GM18858 (cell line): ENCODE measurements at regions not wholly inside any gene's neighbourhood (a gene's known extent, or its start where the extent isn't known, plus 50 kb on each side); places are given as distances from the start of the nearest gene placed in this dataset.
A peak's percentile ranks its signal among the peaks of the same experiment; 100 is the strongest.

Experiments
- ATAC-seq: cut with Tn5 transposase; IDR thresholded peaks from one replicate; pipeline ENCODE4 v1.9.1; 2021; ENCODE audit not compliant: unreplicated experiment

DNA sequence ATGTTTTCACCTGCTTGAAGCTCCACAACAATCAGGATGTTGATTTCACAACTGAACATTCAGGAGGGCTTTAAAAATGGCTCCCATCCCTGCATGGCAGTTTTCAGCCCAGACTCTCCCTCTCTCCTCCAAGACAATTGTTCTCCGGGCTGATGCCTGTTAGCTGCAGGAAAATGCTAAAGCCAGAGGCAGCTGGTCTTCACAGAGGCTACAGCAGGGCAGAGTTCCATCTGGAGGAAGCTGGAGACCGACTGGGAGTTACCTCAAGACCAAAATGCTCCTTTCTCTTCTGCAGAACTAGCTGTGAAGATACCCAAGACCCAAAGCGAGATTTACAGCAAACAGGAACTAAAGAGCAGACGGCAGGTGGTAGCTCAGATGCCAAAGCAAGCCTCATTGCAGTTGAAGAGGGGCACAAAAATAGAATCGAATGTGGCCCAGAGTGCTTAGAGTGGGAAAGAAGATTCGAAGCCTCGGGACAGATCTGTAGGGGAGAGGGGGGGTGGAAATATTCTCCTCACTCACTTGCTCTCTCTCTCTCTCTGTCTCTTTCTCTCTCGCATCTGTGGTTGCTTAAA lies 423.6 kb downstream of the ZNF521 start:
- ATAC-seq: no peak

DNA sequence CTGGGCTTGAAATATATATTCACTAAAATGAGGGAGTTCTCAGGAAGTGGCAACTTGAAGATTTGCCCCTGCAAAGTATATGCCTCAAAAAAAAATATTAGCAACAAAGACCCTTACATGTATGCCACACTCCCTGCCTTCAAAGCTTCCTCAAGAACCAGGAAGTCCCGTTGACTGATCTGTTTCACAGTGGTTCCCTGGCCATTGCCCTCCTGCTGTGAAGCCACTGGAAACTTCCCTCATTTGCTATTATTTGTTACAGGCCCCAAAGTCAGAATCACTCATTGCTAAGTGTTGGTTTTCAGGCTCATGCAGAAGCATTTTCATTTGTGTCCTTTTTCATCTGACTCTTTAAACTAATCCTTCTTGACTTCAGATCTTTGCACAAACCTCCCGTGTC lies 421.5 kb downstream of the ZNF521 start:
- ATAC-seq: no peak

DNA sequence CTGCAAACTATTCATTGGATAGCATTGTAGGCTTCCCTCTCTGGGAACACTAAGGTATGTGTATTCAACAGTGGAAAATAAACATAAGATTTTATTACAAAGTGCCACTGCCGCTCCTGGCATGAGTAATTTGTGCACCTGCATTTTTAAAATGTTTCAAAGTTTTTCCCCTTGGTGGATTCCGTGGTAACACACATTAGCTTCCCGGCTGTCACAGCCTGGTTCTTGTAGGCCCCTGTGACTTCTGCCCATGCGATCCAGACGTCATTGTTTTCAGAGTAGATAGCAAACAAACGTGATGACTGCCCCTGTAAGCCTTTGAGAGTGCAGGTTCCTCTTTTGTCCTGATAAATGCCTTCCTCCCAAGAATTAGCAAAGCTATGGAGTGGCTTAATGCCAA lies 421.0 kb downstream of the ZNF521 start:
- no peak for ATAC-seq

DNA sequence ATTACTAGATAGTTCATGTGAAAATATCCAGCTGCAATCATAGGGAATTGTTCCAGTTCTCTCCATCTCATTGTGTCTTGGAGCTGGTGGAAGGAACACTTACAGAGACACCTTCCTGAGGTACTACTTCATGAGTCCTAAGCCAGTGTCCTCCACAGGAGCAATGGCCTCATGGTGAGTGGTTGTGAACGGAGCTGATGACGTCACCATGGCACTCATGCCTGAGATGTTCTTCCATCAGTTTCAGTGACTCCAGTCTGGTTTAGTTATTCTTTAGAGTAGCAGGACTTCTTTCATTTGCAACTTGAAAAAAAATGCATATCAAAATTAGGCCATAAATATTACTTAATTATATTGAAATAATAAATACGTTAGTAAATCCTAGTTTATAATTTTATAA lies 418.6 kb downstream of the ZNF521 start:
- ATAC-seq: no peak

DNA sequence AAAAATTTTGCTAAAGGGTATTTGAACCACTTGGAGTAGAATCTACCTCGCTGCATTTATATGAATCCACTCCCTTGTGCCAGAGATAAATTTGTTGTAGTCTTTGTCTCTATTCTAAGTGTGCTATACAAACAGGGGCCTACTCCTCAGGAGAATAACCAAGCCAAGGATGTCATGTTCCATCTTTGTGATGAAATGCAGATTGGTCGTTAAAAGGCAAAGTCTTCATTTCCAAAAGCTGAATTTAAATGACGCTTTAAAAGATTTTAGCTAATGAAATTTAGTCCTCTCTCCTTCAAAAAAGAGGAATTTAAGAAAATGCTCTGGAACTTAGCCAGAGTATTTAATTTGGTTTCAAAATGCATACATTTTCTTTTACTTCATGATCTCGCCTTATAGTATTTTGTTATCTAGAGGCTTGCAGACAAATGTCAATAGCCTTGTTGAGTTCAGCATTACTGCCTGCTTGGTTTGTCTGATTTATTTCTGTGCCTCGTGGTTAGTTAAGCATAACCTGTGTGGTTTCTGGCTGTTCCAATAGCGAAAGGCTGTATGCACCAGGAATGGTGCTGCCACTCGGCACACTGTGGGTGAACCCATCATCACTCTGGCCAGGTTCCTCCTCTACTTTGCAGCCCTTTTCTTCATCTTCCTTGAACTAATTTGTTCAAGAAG lies 417.6 kb downstream of the ZNF521 start:
- no peak for ATAC-seq

DNA sequence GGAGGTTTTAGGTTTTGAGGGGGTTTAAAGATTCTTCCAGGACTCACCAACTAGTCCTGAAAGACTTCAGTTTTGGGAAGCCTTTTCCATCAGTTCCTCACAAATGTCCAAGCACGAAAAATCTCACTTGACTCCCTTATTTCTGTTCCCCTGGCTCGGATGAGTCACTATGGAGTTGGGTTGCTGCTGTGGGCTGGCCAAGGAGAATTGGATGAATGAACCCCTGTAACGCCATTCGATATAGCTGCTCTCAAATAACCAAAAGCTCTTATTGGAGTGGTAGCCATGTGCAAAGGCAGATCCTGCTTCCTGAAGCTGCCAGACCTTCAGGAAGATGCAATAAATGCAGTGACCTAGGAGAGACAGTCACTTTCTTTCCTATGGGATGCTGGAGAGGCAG lies 417.0 kb downstream of the ZNF521 start:
- no peak for ATAC-seq

DNA sequence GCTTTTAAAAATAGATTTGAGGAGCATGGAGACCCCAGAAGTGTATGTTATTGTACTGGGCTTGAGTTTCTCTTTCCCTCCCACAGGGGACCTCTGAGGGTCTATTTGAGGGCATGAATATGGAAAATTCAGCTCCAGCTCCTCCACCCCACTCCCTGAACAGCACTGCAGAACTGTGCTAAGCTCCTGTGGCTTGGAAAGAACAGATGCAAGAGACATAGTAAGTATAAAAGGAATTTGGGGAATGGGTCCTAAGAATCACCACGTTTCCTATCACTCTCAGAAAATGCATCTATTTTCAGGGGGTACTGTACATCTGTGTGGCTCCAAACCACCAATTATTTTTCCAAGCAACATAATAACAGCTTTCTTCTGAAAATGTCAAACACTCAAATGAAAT lies 416.1 kb downstream of the ZNF521 start:
- ATAC-seq: no peak

DNA sequence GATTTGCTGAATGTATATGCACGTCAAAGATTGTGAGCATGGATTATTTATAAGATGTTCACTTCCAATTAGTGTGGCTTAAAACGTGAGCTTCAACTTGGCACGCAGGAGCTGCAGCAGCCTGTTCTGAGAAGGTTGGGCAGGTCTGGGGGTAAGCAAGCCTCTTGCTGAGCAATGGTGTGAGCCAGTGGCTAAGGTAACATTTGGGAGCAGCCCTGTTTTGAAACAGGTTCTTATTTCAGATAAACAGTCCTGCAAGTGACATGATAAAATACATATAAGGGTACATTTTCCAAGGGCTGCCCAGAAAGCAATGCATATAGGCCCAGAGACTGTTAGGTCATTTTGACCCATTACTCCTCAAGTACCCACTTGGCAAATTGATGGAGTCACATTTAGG lies 415.3 kb downstream of the ZNF521 start:
- ATAC-seq: no peak

DNA sequence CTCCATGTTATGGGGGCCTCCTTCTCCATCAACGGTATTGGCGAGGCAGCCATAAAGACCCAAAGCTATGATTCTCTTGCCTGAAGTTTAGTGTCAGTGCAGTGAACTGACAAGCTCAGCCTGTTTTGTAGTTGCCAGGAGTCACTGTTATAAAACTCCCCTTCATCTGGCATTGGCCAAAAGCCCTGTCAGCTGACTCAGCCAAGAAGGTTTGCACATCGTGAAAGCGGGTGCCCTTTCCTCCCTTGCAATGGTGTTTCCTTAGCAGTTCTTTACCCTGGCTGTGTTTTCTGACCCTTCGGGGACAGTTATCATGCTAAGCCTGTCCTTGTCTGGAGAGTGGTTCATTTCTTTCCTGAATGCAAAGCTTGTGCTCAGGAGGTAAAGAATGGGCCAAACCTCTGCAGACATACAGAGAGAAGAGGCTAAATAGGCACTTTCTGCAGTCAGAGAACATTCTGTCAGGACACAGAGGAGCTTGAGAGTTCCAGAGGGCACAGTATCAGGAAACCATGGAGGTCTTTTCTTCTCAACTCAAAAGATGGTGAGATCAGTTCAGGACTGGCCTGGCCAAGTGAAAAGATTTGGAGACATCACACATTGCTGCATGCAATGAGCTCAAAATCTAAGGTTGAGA lies 414.2 kb downstream of the ZNF521 start:
- no peak for ATAC-seq

DNA sequence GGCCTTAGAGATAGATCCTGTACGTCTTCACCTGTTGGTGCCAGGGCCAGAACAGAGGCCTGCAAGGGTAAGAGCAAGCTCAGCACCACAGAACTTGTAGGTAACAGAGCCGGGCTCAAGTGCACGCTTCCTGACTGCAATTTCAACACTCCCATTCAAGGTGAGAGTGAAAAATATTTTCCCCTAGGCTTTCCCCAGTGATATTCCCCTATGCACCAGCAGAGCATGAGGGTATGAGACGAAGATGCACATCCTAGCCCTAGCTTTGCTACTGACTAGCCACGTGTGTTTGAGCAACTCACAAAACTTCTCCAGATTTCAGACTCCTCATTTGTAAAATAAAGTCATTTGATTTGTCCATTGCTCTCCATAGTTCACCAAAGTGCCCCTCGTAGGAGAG lies 411.6 kb downstream of the ZNF521 start:
- ATAC-seq: no peak

DNA sequence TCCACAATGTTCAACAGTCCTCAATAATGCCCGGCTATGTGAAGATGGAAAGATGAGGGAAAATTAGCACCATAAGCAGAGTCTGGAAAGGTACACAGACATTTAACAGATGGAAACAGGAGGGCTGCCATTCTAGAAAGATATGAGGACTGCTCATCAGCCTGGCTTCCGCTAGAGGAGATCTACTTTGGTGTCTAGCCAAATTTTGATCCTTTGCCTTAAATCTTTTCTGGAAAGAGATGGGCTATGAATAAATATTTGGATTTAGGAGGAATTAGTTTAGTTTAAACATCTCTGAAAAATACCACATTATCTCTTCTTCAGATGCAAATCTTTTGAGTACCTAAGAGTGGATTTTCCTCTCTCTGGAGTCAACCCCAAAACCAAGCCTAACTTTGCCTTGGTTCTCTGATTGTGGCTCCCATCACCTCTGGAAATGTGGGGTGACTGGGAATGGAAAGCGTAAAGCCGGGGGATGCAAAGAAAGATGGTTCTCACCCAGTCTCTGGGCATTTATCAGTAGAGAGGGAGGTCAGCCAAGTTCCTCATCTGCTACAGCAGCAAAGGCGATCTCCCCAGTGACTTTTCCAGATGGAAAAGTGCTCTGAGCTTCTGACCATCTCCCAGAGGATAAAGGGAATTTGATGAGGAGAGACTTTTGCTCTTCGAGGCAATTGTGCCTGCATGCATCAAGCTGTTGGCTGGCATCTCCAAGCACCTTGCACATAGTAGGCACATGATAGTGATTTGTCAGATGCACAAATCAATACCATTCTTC lies 410.6 kb downstream of the ZNF521 start:
- no peak for ATAC-seq

DNA sequence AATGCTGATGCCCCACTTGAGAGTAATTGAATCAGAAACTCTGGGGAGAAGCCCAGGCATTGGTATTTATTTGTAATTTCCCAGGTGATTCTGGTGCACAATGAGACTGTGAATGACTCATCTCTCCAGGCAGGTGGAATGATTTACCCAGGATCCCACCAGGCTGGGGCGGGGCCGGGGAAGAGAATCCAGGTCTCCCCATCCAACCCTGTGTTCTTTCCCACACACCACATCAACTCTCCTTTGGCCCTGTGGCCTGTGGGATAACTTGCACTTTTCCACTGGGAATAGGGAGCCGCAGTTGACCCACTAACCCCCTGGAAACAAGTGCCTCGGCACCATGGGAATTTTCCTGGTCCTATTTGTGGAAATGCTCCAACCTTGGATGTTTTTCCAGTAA lies 409.8 kb downstream of the ZNF521 start:
- ATAC-seq: no peak

DNA sequence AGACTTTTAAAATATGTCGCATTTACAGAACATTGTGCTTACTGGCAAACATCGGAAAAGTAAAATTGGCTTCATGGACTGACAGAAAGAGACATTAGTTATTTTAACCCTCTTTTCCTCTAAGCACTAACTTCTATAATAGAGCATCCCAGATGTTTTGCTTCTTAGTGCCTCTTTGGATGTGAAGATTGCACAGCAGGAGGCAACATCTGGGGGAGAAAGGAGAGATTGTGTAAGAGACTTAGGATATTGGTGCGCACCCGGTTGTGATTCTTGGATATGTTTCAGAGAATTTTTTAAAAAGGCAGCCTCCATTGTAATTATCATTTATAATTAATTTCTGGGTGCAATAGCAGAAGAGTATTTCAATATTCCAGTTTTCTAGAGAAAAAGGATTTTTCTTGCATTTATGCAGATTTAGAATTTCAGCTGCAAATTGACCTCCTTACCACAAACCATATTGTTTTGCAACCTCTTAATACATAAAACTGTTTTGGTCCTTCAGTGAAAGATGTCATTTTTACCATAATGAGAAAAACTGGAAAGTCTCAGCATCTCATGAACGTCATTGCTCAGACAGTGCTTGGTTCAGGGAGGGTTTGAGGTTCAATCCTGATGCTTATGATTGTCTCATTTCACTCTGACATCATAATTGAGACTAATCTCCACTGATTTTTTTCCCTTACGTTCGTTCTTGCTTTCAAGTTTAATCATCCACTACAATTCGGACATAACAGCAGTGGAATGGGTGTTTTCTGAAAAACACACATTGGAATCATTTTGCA lies 404.3 kb downstream of the ZNF521 start:
- no peak for ATAC-seq

DNA sequence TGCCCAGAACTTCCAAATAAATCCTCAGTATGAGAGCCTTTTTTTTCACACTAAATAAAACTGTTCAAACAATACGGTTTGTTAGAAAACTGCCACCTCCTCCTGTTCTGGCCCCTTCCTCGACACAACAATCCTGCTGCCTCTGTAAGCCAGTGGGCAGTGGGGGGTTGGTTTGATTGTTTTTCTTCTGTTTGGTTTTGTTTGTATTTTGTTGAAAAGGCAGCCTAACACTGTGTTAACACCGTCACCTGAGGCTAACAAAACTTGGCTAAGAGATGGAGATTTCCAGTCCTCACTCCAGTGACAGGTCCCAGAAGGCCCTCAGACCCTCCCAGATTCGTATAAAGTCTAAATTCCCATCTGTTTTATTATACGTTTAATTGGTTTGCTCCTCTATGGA lies 402.1 kb downstream of the ZNF521 start:
- ATAC-seq: no peak

DNA sequence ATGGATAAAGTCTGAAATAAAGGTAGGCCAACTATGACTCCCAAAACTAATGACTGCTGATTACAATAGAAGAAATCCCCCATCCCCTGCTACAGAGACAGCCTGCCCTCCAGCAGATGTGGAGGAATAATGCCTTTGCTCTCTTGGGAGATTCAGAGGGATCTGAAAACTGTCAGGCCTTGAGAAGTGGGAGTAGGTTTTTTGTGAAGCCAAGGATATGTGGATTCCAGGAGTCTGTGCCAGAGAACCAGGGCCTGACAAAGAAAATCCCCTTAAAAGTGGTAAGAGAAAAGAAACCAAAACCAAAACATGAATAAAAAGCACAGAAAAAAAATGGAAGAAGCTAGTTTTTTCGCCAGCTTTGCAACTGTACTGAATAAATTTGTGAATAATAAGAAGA lies 397.6 kb downstream of the ZNF521 start:
- no peak for ATAC-seq

DNA sequence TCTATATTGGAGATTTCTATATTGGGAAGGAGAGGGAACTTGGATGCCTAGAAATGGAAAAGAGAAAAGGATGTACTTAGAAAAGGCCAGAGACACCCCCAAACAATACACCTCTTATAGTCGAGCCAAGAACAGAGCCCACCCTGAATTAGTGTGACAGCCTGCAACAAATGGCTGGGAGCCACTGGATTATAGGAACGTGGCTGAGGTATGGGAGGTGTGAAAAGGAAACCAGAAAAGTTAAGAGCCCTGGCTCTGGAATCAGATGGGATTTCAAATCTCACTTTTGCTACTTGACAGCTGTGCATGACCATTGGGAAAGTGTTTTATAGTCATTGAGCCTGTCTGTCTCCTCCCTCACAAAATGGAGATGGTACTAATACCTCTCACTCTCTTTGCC lies 394.0 kb downstream of the ZNF521 start:
- ATAC-seq: no peak

DNA sequence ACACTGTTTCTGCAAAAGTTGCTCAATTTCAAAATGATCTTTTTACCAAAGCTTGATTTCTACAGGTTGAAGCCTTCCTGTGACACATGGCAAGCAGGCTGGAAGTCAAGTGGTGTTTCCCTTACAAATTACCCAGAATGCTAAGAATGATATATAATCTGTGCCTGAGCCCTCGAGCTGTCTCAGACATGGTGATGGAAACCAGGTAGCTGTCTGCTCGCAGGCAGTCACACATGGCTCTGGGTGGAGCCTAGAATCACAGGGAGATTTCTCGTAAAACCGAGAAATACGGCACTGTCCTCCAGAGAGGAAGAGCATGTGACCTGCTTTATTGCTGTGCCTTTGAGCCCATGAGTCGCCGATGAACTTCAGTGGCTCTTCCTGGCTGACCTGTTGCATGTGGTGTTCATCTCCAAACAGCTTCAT lies 392.9 kb downstream of the ZNF521 start:
- no peak for ATAC-seq

DNA sequence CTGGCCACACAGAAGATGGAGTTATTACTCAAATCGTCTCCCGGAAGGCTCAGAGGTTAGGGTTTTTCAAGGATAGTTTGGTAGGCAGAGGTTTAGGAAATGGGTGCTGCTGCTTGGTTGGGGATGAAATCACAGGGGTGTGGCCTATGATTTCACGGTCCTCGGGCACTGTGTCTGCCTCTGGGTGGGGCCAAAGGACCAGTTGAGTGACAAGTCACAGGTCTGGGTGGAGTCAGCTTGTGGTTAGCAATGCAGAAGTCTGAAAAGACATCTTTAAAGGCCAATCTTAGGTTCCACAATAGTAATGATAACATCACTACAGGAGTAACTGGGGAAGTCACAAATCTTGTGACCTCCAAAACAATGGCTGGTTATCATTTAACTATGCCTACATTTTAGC lies 387.8 kb downstream of the ZNF521 start:
- ATAC-seq: peak; percentile 74

DNA sequence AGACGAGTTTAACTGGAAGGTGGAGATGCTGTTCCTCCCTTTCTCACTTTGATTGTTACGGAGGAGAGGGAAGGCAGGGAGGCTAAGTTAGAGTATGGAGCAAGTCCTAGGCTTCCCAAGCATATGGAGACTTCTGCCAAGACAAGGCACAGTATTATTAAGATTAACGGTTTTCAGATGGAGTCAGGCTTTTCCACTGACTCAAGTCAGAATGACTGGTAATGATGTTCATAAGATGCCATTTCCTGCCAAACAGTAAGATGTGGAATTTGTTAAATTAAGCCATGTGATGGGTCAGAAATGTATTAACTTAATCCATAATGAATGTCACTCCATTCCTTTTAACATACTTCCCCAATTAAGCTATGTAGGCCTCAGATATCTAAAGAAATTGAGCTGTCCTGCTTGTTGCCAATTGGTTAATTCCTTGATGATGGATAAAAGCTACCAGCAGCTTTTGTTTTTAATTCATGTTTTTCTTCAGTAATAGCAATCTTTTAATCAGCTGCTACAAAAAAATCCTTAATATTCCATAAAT lies 383.7 kb downstream of the ZNF521 start:
- no peak for ATAC-seq

DNA sequence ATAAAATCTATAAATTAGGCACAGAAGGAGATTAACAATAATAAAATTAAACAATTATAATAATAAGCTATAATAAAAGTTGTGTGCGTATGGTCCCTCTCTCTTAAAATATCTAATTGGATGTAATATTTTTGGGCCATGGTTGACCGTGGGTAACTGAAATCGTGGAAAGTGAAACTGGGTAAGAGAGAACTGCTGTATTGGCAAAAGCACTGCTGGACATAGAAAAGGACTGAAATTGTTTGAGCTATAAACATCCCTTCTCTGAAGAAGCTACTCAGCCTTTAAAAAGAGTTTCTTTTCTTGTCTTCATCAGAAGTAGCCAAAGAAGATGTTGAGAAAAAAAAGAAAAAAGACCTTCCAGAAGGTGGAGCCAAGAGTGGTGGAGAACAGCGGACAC lies 379.4 kb downstream of the ZNF521 start:
- no peak for ATAC-seq

DNA sequence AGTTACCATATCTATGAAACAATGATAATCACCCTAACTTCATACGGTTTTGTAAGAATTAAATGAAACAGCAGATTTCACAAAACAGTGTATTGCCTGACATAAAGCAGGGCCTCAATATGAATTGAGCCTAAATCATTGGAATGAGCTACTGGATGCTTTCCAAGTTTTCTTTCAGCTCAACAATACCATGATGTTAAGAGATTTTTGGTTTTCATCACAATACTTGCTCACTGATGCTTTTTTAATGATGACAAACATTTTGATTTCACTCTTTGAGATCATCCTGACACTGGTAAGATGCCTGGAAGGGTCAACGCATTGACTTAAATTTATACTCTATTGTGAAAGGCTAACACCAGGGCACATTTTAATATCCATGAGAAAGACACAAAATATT lies 377.5 kb downstream of the ZNF521 start:
- ATAC-seq: no peak
